ENCODE measurements at regions not wholly inside any gene's neighbourhood (a gene's known extent, or its start where the extent isn't known, plus 50 kb on each side); places are given as distances from the start of the nearest gene placed in this dataset.

DNA sequence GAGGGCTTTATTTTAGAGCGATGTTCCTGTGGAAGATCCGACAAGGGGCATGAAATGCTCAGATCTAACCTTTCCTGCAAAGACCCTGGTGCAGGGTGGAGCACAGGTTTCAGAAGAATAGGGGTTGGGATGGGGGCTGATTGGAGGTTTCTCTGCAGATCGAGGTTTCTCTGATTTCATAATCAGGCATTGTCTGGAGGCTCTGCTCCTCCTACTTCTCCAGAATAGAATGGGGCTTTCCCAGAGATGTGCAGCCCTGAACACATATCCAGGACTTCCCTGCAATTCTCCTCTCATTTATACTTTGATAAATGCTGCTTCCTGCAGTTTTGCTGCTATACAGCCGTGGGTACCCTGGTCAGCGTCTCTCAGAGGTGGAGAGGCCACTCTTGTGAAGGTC lies 397.6 kb upstream of the BOD1L1 start:
- no peak for TF ChIP-seq CTCF (IDR thresholded peaks at IDR 0.05; ENCODE audit: low read length)
- TF ChIP-seq EZH2phosphoT487 (IDR thresholded peaks at IDR 0.05; ENCODE audit: low read length): no peak
- no peak for TF ChIP-seq EZH2 (optimal IDR thresholded peaks at IDR 0.05; ENCODE audit: low read depth, low read length)

Measured in MM.1S (cell line).